Left lung (tissue), 4 donors: ENCODE measurements at regions not wholly inside any gene's neighbourhood (a gene's known extent, or its start where the extent isn't known, plus 50 kb on each side); places are given as distances from the start of the nearest gene placed in this dataset.

ENCODE experiments used
- ATAC-seq: fragments of 200-7000 bp; cut with Tn5 transposase; one replicate; pipeline ENCODE4 v1.9.1; 2020; ENCODE audit warnings: moderate library complexity
- DNase-seq, 4 donors: peaks; one replicate each; pipeline ENCODE4 v3.0.0-alpha.2; 2013 to 2020
- H3K27ac ChIP-seq, 2 donors: fragments of 200-600 bp; sonication (generic) in 1 of 2; one replicate each; pipeline versions ENCODE4 v1.5.0 to v1.8.0; 2020 to 2021
- H3K27me3 ChIP-seq, 2 donors: fragments of 200-600 bp; sonication (generic) in 1 of 2; one replicate each; pipeline versions ENCODE4 v1.5.0 to v1.8.0; 2020 to 2021
- H3K36me3 ChIP-seq, 2 donors: fragments of 200-600 bp; sonication (generic) in 1 of 2; one replicate each; pipeline versions ENCODE4 v1.5.0 to v1.8.0; 2020 to 2021
- H3K4me1 ChIP-seq, 2 donors: fragments of 200-600 bp; one replicate each; pipeline ENCODE4 v1.8.0; 2021
- H3K4me3 ChIP-seq, 2 donors: fragments of 200-600 bp; sonication (generic) in 1 of 2; one replicate each; pipeline versions ENCODE4 v1.5.0 to v1.8.0; 2020 to 2021; ENCODE audit warnings: mild to moderate bottlenecking in 1 of 2
- H3K9me3 ChIP-seq, 2 donors: fragments of 200-600 bp; sonication (generic) in 1 of 2; one replicate each; pipeline versions ENCODE4 v1.5.0 to v1.8.0; 2020 to 2021
- intact Hi-C, 2 donors: fragments of 100-400 bp; cut with DNase I; formaldehyde crosslinking; loops; one replicate each; pipeline versions ENCODE4 v1.11.2 to v1.14.2; 2022
- TF ChIP-seq, protein P1 (sequence below), 2 donors: fragments of 200-600 bp; sonication (generic) in 1 of 2; IDR thresholded peaks; one replicate each; pipeline versions ENCODE4 v1.5.0 to v1.8.0; 2021; ENCODE audit warnings: antibody characterized with exemption in 2 of 2
- donor health status: DM: no; HTN: yes; CAD: no.
- donor health status: DM: no; HTN: no; CAD: no.

DNA sequence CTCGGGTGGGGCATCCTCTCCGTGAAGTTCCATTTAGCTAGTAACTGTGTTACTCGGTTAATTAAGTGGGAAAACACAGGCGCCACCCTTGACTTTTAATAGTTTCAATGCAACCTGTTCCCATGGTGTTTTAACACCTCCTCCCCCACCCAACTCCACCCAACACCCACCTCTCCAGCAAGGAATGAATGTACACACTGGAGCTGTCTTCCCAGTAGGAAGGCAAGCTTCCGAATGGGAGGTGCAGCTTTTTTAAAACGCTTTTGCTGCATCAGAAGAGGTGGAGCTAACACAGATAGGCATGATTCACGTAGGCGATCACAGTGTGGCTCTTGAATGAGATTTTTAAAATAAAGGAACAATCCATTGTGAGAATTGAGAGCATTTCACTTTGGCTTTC lies 73.8 kb upstream of the AGAP1 start:
- H3K36me3 ChIP-seq, result no peaks in the 10 kb centered on the region
- H3K9me3 ChIP-seq, result peaks cover 0 to 10% of the 10 kb centered on the region in 2 donors
- no peak overlapping the region for H3K4me3 ChIP-seq
- no peaks in the 10 kb centered on the region for H3K4me1 ChIP-seq
- TF ChIP-seq, protein P1, sequence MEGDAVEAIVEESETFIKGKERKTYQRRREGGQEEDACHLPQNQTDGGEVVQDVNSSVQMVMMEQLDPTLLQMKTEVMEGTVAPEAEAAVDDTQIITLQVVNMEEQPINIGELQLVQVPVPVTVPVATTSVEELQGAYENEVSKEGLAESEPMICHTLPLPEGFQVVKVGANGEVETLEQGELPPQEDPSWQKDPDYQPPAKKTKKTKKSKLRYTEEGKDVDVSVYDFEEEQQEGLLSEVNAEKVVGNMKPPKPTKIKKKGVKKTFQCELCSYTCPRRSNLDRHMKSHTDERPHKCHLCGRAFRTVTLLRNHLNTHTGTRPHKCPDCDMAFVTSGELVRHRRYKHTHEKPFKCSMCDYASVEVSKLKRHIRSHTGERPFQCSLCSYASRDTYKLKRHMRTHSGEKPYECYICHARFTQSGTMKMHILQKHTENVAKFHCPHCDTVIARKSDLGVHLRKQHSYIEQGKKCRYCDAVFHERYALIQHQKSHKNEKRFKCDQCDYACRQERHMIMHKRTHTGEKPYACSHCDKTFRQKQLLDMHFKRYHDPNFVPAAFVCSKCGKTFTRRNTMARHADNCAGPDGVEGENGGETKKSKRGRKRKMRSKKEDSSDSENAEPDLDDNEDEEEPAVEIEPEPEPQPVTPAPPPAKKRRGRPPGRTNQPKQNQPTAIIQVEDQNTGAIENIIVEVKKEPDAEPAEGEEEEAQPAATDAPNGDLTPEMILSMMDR (IDR thresholded peaks at IDR 0.05), result no peak
- DNase-seq (no peak), ATAC-seq (no peak)
- no peaks in the 10 kb centered on the region for H3K27me3 ChIP-seq
- intact Hi-C loops, result no loop called here
- H3K27ac ChIP-seq, result no peak overlapping the region

GRCh38 chr2:235421618-235422017 lies 72.2 kb upstream of the AGAP1 start:
- TF ChIP-seq, protein P1 (IDR thresholded peaks at IDR 0.05), result no peak
- Histone ChIP-seq H3K4me1 (no peaks in the 10 kb centered on the region), H3K27me3 (no peaks in the 10 kb centered on the region), H3K4me3 (no peak overlapping the region), H3K36me3 (no peaks in the 10 kb centered on the region), H3K27ac (no peak overlapping the region), H3K9me3 (peaks cover 0 to 12% of the 10 kb centered on the region in 2 donors)
- DNase-seq, result no peak
- intact Hi-C loops, result no loop called here
- no peak for ATAC-seq

GRCh38 chr2:235430366-235431083 lies 63.3 kb upstream of the AGAP1 start:
- Histone ChIP-seq H3K36me3 (no peaks in the 10 kb centered on the region), H3K9me3 (no peaks in the 10 kb centered on the region), H3K4me1 (no peaks in the 10 kb centered on the region), H3K27ac (no peak overlapping the region), H3K4me3 (no peak overlapping the region), H3K27me3 (no peaks in the 10 kb centered on the region)
- intact Hi-C loops, result no loop called here
- ATAC-seq (no peak), DNase-seq (no peak)
- TF ChIP-seq, protein P1 (IDR thresholded peaks at IDR 0.05), result no peak

GRCh38 chr2:235432741-235433520 lies 60.9 kb upstream of the AGAP1 start:
- no peaks in the 10 kb centered on the region for H3K27me3 ChIP-seq
- no peak for DNase-seq
- H3K4me1 ChIP-seq, result no peaks in the 10 kb centered on the region
- TF ChIP-seq, protein P1 (IDR thresholded peaks at IDR 0.05), result no peak
- peak; percentile 46 for ATAC-seq
- no peaks in the 10 kb centered on the region for H3K36me3 ChIP-seq
- H3K4me3 ChIP-seq, result no peak overlapping the region
- intact Hi-C loops, result no loop called here
- no peaks in the 10 kb centered on the region for H3K9me3 ChIP-seq
- H3K27ac ChIP-seq, result peak overlapping the region; percentile 31 to 51

DNA sequence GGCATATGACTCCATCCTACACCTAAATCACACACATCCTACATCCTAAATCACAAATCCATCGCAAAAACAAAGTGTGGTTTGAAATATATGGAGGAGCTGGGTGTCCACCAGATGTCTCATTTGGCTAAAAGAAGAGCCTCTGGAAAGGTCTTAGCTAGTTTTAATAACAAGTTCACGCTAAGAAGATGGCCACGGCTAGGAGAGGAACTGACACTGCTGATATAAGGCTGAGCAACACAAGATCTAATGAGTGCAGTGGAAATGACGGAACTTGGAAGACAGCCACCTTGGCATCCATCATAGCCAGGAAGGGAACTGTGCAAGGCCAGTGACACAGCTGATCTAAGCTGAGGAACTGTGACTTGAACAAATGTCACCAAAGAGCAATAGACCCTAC lies 60.0 kb upstream of the AGAP1 start:
- Histone ChIP-seq H3K4me1 (no peaks in the 10 kb centered on the region), H3K9me3 (no peaks in the 10 kb centered on the region), H3K27me3 (no peaks in the 10 kb centered on the region), H3K36me3 (no peaks in the 10 kb centered on the region), H3K4me3 (no peak overlapping the region), H3K27ac (peak overlapping the region; percentile 31 to 37)
- peak in 2 of 4 donors; percentile 28 to 56 for DNase-seq
- peak; percentile 58 for ATAC-seq
- TF ChIP-seq, protein P1 (IDR thresholded peaks at IDR 0.05), result no peak
- intact Hi-C loops, result no loop called here
